Retinal pigment epithelial cell (primary cell): ENCODE measurements at regions not wholly inside any gene's neighbourhood (a gene's known extent, or its start where the extent isn't known, plus 50 kb on each side); places are given as distances from the start of the nearest gene placed in this dataset.

Experiments used
- DNase-seq: peaks from one replicate; pipeline ENCODE4 v3.0.0-alpha.2; 2010; ENCODE audit warnings: low read depth
- H3K4me3 ChIP-seq: 2 replicates; pipeline ENCODE4 v1.5.1; 2011; ENCODE audit warnings: mild to moderate bottlenecking, low read length, control low read depth, moderate library complexity
- TF ChIP-seq, protein P1 (sequence below): conservative IDR thresholded peaks from 2 replicates; pipeline ENCODE4 v1.5.1; 2011; ENCODE audit warnings: low read depth, low read length, control low read depth, inconsistent platforms

DNA sequence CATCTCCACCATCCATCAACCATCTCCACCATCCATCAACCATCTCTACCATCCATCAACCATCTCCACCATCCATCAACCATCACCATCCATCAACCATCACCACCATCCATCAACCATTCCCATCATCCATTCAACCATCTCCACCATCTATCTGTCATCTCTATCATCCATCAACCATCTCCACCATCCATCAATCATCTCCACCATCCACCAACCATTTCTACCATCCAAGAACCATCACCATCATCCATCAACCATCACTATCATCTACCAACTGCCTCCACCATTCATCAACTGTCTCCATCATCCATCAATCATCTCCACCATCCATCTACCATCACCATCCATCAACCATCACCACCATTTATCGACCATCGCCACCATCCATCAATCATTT is 78.8 kb upstream of the CDH4 start:
- DNase-seq: no peak
- TF ChIP-seq, protein P1, sequence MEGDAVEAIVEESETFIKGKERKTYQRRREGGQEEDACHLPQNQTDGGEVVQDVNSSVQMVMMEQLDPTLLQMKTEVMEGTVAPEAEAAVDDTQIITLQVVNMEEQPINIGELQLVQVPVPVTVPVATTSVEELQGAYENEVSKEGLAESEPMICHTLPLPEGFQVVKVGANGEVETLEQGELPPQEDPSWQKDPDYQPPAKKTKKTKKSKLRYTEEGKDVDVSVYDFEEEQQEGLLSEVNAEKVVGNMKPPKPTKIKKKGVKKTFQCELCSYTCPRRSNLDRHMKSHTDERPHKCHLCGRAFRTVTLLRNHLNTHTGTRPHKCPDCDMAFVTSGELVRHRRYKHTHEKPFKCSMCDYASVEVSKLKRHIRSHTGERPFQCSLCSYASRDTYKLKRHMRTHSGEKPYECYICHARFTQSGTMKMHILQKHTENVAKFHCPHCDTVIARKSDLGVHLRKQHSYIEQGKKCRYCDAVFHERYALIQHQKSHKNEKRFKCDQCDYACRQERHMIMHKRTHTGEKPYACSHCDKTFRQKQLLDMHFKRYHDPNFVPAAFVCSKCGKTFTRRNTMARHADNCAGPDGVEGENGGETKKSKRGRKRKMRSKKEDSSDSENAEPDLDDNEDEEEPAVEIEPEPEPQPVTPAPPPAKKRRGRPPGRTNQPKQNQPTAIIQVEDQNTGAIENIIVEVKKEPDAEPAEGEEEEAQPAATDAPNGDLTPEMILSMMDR: no peak
- H3K4me3 ChIP-seq: no peak overlapping the region

GRCh38 chr20:61173961-61174725 is 77.9 kb upstream of the CDH4 start:
- TF ChIP-seq, protein P1: no peak
- no peak overlapping the region for H3K4me3 ChIP-seq
- DNase-seq: peak; percentile 13

DNA sequence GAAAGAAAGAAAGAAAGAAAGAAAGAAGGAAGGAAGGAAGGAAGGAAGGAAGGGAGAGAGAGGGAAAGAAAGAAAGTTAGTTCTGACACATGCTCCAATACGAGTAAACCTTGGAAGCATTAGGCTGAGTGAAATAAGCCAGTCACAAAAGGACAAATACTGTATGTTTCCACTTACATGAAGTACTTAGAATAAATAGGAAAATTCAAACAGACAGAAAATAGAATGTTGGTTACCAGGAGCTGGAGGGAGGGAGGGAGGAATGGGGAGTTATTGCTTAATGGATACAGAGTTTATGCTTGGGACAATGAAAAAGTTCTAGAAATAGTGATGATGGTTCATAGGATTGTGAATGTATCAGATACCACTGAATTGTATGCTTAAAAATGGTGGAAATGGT is 75.2 kb upstream of the CDH4 start:
- no peak overlapping the region for H3K4me3 ChIP-seq
- TF ChIP-seq, protein P1: no peak

DNA sequence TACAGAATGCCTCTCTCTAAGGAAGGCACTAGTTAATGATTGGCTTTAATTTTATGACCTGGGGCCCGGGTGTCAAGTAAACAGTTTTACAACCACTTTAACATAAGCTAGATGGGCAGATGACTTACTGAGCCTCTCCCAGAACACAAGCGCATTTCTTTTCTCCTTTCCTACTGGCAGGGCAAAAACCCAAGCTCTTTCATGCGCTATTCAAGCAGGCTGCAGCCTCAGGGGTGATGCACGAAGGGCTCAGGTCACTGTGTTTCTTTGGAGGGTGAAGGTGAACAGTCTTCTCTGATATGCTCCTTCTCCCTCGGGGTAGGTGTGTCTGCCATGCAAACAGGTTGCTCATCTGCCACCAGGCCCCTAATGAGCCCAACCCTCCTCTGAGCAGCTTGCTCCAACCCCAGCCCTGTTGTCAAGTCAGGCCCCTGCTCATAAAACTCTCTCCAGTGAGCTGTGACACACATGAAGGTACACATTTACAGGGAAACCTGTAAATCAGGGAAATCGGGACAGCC is 73.5 kb upstream of the CDH4 start:
- TF ChIP-seq, protein P1: no peak
- no peak overlapping the region for H3K4me3 ChIP-seq
- DNase-seq: no peak

More for the DNA sequence above, 75.2 kb upstream of the CDH4 start:
- no peak for DNase-seq

- DNase-seq: no peak
- TF ChIP-seq, protein P1: no peak
Measured at GRCh38 chr20:61184194-61184593, 67.9 kb upstream of the CDH4 start.

DNA sequence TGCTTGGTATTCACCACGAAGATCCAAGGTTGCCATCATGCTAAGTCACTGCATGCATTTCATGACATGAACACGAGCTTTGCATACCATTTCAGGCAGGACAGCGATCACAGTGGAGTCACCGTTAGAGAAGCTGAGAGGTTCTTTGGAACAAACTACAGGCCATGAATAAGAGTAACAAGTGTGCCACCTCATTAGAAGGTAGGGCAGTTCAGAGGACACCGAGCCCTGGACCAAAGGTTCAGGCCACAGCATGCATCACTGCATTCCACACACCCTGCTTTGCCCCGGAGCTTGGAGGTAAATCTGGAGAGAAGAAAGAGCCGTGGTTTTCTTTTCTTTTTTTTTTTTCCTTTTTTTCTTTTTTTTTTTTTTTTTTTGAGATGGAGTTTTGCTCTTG is 66.9 kb upstream of the CDH4 start:
- TF ChIP-seq, protein P1: no peak

More at GRCh38 chr20:61184194-61184593, 67.9 kb upstream of the CDH4 start:
- H3K4me3 ChIP-seq: no peak overlapping the region

More for the DNA sequence above, 66.9 kb upstream of the CDH4 start:
- H3K4me3 ChIP-seq: no peak overlapping the region
- no peak for DNase-seq
